B cell (primary cell): ENCODE measurements at regions not wholly inside any gene's neighbourhood (a gene's known extent, or its start where the extent isn't known, plus 50 kb on each side); places are given as distances from the start of the nearest gene placed in this dataset.
A peak's percentile ranks its signal among the peaks of the same experiment; 100 is the strongest.

Experiments
- ATAC-seq: fragments of 200-7000 bp; cut with Tn5 transposase; one replicate; pipeline ENCODE4 v1.10.0; 2021; ENCODE audit warnings: low read depth, mild to moderate bottlenecking, moderate number of reproducible peaks, moderate library complexity
- CTCF ChIA-PET: fragments of 350-600 bp; sonication (Branson Sonifier 250); formaldehyde crosslinking; loops from one replicate; lab custom pipeline; 2021; ENCODE audit warnings: antibody characterized with exemption, inconsistent platforms; lab: Charles Lee
- POLR2A ChIA-PET: fragments of 350-600 bp; sonication (Branson Sonifier 250); formaldehyde crosslinking; loops from one replicate; lab custom pipeline; 2021; ENCODE audit warnings: antibody characterized with exemption; lab: Charles Lee
- DNase-seq: peaks from one replicate; pipeline ENCODE4 v3.0.0; 2013
- H2AFZ ChIP-seq: 2 replicates; pipeline ENCODE4 v1.6.1; 2012; ENCODE audit warnings: mild to moderate bottlenecking, low read depth, low read length; ENCODE audit not compliant: insufficient read depth, poor library complexity, severe bottlenecking
- H3K27ac ChIP-seq, 2 donors: 1 replicate in 1 of 2; 2 replicates in 1 of 2; pipeline ENCODE4 v1.5.1; 2012 to 2013; ENCODE audit warnings: low read length in 2 of 2, mild to moderate bottlenecking in 2 of 2, moderate library complexity in 1 of 2
- H3K27me3 ChIP-seq, 4 experiments: fragments of 200-600 bp in 1 of 4; sonication (generic) in 1 of 4; replicated peaks in 1 of 4; 1 replicate in 2 of 4; 2 replicates in 2 of 4; pipeline versions ENCODE4 v1.6.1 to v1.7.0; 2013 to 2016; ENCODE audit warnings: low read length in 3 of 4, mild to moderate bottlenecking in 2 of 4, mixed read lengths in 1 of 4, moderate library complexity in 1 of 4; ENCODE audit not compliant: insufficient read depth in 4 of 4, control insufficient read depth in 3 of 4; ENCODE audit errors: control extremely low read depth in 1 of 4
- H3K36me3 ChIP-seq, 2 experiments: replicated peaks in 1 of 2; 1 replicate in 1 of 2; 2 replicates in 1 of 2; pipeline versions ENCODE4 v1.6.1 to v1.7.1; 2013; ENCODE audit warnings: low read length in 1 of 2; ENCODE audit not compliant: insufficient read depth in 2 of 2, control insufficient read depth in 1 of 2; ENCODE audit errors: control extremely low read depth in 1 of 2, extremely low read depth in 1 of 2
- H3K4me1 ChIP-seq, 2 donors: fragments of 200-600 bp in 1 of 2; sonication (generic) in 1 of 2; 1 replicate in 1 of 2; 2 replicates in 1 of 2; pipeline versions ENCODE4 v1.5.1 to v1.6.1; 2013 to 2017; ENCODE audit warnings: low read length in 2 of 2; ENCODE audit not compliant: control insufficient read depth in 2 of 2, insufficient read depth in 2 of 2
- H3K4me2 ChIP-seq: replicated peaks from 2 replicates; pipeline ENCODE3; 2012; ENCODE audit warnings: mild to moderate bottlenecking, low read depth, low read length; ENCODE audit not compliant: poor library complexity, severe bottlenecking
- H3K4me3 ChIP-seq, 5 experiments: fragments of 200-600 bp in 1 of 5; sonication (generic) in 1 of 5; 1 replicate in 3 of 5; 2 replicates in 2 of 5; pipeline versions ENCODE4 v1.5.1 to v1.7.0; 2011 to 2016; ENCODE audit warnings: low read length in 4 of 5, mild to moderate bottlenecking in 4 of 5, low read depth in 2 of 5, control low read depth in 1 of 5, moderate library complexity in 1 of 5; ENCODE audit not compliant: insufficient read depth in 1 of 5; ENCODE audit errors: control extremely low read depth in 1 of 5, extremely low read depth in 1 of 5
- H3K79me2 ChIP-seq: fragments of 200-600 bp; sonication (generic); one replicate; pipeline ENCODE4 v1.6.0; 2016; ENCODE audit warnings: low read length; ENCODE audit not compliant: control insufficient read depth, insufficient read depth
- H3K9ac ChIP-seq: fragments of 200-600 bp; sonication (generic); 2 replicates; pipeline ENCODE4 v1.6.1; 2017; ENCODE audit warnings: mild to moderate bottlenecking, low read length, moderate library complexity
- H3K9me3 ChIP-seq, 3 donors: one replicate each; pipeline versions ENCODE4 v1.6.1 to v1.7.1; 2013; ENCODE audit warnings: low read length in 2 of 3; ENCODE audit not compliant: control insufficient read depth in 2 of 3, insufficient read depth in 1 of 3; ENCODE audit errors: control extremely low read depth in 1 of 3
- H4K20me1 ChIP-seq: 2 replicates; pipeline ENCODE4 v1.6.0; 2012; ENCODE audit warnings: mild to moderate bottlenecking, low read length; ENCODE audit not compliant: insufficient read depth, control insufficient read depth, poor library complexity, severe bottlenecking
- H3K27ac Mint-ChIP-seq: one replicate; pipeline ENCODE4 v1.8.0; 2021; ENCODE audit warnings: mixed read lengths
- H3K27me3 Mint-ChIP-seq: one replicate; pipeline ENCODE4 v1.8.0; 2021; ENCODE audit warnings: mixed read lengths
- H3K4me1 Mint-ChIP-seq: one replicate; pipeline ENCODE4 v1.8.0; 2021; ENCODE audit warnings: mixed read lengths
- H3K4me3 Mint-ChIP-seq: one replicate; pipeline ENCODE4 v1.8.0; 2021; ENCODE audit warnings: mixed read lengths
- H3K9me3 Mint-ChIP-seq: one replicate; pipeline ENCODE4 v1.8.0; 2022; ENCODE audit warnings: mixed read lengths; ENCODE audit not compliant: insufficient read depth
- CTCF ChIP-seq: fragments of 200-600 bp; IDR thresholded peaks from one replicate; pipeline ENCODE4 v1.8.0; 2022; ENCODE audit warnings: antibody characterized with exemption, mild to moderate bottlenecking
- EZH2 ChIP-seq: IDR thresholded peaks from 2 replicates; pipeline ENCODE4 v1.6.1; 2012; ENCODE audit warnings: borderline replicate concordance, low read depth, mild to moderate bottlenecking, moderate library complexity, low read length; ENCODE audit not compliant: insufficient read depth, poor library complexity, severe bottlenecking
- WGBS: methylation state at CpG from one replicate; pipeline ENCODE4 v1.1.5; 2013; ENCODE audit warnings: missing lambda C conversion rate; ENCODE audit not compliant: insufficient coverage; 5-methylcytosine and 5-hydroxymethylcytosine counted together
- intact Hi-C: fragments of 100-400 bp; cut with micrococcal nuclease; formaldehyde crosslinking; loops from one replicate; pipeline ENCODE4 v1.10.0; 2022

- H3K79me2 ChIP-seq = no peaks in the 10 kb centered on the region
- TF ChIP-seq EZH2 = no peak
- TF ChIP-seq CTCF = no peak
- ChIA-PET CTCF (no interaction called here), POLR2A (no interaction called here)
- no peaks in the 10 kb centered on the region for H3K27me3 ChIP-seq
- H2AFZ ChIP-seq = no peak overlapping the region
- H3K27ac ChIP-seq = no peak overlapping the region
- H3K4me1 ChIP-seq = peaks cover 9 to 14% of the 10 kb centered on the region in 2 donors
- no peaks in the 10 kb centered on the region for H4K20me1 ChIP-seq
- H3K27me3 Mint-ChIP-seq = no peaks in the 10 kb centered on the region
- peaks cover 0 to 7% (median 0%) of the 10 kb centered on the region in 3 donors for H3K9me3 ChIP-seq
- H3K9ac ChIP-seq = no peak overlapping the region
- H3K4me3 ChIP-seq = no peak overlapping the region
- H3K27ac Mint-ChIP-seq = no peak overlapping the region
- DNase-seq (no peak), ATAC-seq (no peak)
- H3K4me3 Mint-ChIP-seq = no peak overlapping the region
- no peaks in the 10 kb centered on the region for H3K36me3 ChIP-seq
- 100% methylated on average over 1 of the region's 1 CpG for WGBS
- H3K4me1 Mint-ChIP-seq = peaks cover 24% of the 10 kb centered on the region
- intact Hi-C loops = no loop called here
- peaks cover 2% of the 10 kb centered on the region for H3K9me3 Mint-ChIP-seq
- H3K4me2 ChIP-seq = no peak overlapping the region
Observed at GRCh38 chr20:16179371-16179770, 393.9 kb downstream of the KIF16B start.

- H3K9me3 ChIP-seq = peaks cover 0 to 7% (median 0%) of the 10 kb centered on the region in 3 donors
- Mint-ChIP-seq H3K4me3 (no peak overlapping the region), H3K27ac (no peak overlapping the region), H3K4me1 (peaks cover 24% of the 10 kb centered on the region), H3K27me3 (no peaks in the 10 kb centered on the region), H3K9me3 (peaks cover 2% of the 10 kb centered on the region)
- TF ChIP-seq CTCF = no peak
- no peak for TF ChIP-seq EZH2
- 80% methylated on average over 1 of the region's 5 CpGs for WGBS
- no peak overlapping the region for H3K9ac ChIP-seq
- ATAC-seq = no peak
- H3K36me3 ChIP-seq = no peaks in the 10 kb centered on the region
- peaks cover 9 to 14% of the 10 kb centered on the region in 2 donors for H3K4me1 ChIP-seq
- ChIA-PET CTCF (no interaction called here), POLR2A (no interaction called here)
- H3K79me2 ChIP-seq = no peaks in the 10 kb centered on the region
- H2AFZ ChIP-seq = peak overlapping the region; percentile 17
- H3K27me3 ChIP-seq = no peaks in the 10 kb centered on the region
- no peak overlapping the region for H3K4me3 ChIP-seq
- no peaks in the 10 kb centered on the region for H4K20me1 ChIP-seq
- H3K27ac ChIP-seq = no peak overlapping the region
- no peak for DNase-seq
- no peak overlapping the region for H3K4me2 ChIP-seq
- intact Hi-C loops = no loop called here
Observed at GRCh38 chr20:16178546-16179135, 394.6 kb downstream of the KIF16B start.
